HG02938 (cell line): ENCODE measurements at regions not wholly inside any gene's neighbourhood (a gene's known extent, or its start where the extent isn't known, plus 50 kb on each side); places are given as distances from the start of the nearest gene placed in this dataset.
"Not testable (repeated sequence)": the region's sequence is repeated elsewhere in the genome, so short reads cannot be mapped to it uniquely, and the experiment has no call there.

Source experiments
- ATAC-seq: cut with Tn5 transposase; IDR thresholded peaks from one replicate; pipeline ENCODE4 v1.9.1; 2021; ENCODE audit warnings: mild to moderate bottlenecking, moderate library complexity; ENCODE audit not compliant: unreplicated experiment

GRCh38 chr2:142509401-142509800 lies 368.1 kb upstream of the KYNU start:
- ATAC-seq, result no peak

DNA sequence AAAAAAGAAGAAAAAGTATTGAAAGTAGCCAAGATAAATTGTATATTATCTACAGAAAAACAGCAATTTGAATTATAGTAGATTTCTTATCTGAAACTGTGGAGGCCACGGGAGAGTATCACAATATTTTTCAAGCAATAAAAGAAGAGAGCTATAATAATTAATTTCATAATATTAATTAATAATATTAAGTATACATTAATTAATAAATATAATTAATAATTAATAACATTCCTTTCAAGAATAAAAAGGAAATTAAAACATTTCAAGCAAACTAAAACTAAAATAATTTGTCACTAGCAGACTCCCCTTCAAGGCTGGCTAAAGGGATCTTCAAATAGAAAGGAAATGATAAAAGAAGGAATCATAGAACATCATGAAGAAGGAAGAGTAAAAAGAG lies 372.7 kb upstream of the KYNU start:
- ATAC-seq, result no peak

GRCh38 chr2:142502402-142502801 lies 371.6 kb upstream of the LRP1B start:
- ATAC-seq, result no peak

DNA sequence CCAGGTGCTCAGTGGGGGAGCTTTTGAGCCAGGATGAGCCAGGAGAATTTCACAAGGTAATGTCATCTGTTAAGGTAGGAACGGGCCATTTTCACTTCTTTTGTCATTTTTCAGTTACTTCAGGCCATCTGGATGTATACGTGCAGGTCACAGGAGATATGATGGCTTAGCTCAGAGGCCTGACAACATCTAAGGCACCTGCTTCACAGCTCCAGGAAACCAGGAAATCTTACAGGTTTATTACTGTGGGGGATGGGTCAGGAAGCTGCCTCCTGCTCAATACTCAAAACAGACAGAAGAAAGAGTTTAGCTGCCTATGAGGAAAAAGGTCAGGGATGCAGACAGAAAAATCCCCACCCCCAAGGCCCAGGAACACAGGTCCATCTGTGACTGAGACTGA lies 364.3 kb upstream of the LRP1B start:
- no peak for ATAC-seq

DNA sequence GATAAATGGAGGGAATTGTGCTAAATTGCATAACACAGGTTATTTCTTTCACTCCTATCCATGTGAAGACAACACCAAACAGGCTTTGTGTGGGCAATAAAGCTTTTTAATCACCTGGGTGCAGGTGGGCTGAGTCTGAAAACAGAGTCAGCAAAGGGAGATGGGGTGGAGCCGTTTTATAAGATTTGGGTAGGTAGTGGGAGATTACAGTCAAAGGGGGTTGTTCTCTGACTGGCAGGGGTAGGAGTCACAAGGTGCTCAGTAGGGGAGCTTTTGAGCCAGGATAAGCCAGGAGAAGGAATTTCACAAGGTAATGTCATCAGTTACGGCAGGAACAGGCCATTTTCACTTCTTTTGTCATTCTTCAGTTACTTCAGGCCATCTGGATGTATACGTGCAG lies 358.8 kb upstream of the LRP1B start:
- not testable (repeated sequence) for ATAC-seq

GRCh38 chr2:142484111-142484510 lies 353.3 kb upstream of the LRP1B start:
- ATAC-seq, result no peak

- no peak for ATAC-seq
These were observed 352.8 kb upstream of the LRP1B start for GRCh38 chr2:142483653-142484052.

- ATAC-seq, result no peak
These were observed 347.4 kb upstream of the LRP1B start for GRCh38 chr2:142478206-142478605.

GRCh38 chr2:142472382-142472781 lies 341.6 kb upstream of the LRP1B start:
- no peak for ATAC-seq

DNA sequence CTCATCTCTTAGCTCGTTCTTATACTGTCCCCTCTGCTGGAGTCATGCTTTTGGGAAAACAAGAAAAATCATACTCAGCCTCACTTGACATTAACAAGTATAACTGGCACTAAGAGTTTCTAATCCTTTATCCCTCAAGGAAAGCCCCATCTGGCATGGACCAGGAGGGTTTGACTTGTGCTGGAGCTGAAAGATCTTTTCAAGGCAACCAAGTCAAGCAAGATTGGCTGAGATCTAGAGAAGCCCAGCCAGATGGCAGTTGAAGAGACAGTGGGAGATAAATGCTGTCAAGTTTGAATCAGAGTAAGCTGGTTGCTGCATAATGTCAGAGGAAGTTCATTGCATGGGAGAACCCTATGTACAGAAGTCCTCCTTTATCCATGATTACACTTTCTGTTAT lies 336.5 kb upstream of the LRP1B start:
- ATAC-seq, result no peak

DNA sequence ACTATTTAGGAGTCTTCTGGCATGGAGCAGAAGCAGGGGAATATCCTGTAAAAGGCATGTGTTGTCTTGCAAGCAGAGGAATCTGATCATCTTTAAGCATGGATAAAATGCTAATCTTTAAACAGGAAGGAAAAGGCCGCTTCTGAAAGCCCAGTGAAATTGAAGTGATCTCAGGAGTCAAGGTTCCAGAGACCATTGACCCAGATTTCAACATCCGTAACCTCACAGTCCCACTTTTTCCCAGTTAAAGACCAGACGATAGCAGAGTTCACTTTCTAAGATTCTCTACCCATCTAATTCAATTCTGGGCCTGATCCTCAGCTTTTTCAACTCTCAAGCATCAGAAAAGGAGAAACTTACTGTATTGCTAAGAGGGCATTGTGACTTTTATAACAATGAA lies 332.2 kb upstream of the LRP1B start:
- no peak for ATAC-seq

GRCh38 chr2:142462306-142462705 lies 331.5 kb upstream of the LRP1B start:
- ATAC-seq, result no peak

DNA sequence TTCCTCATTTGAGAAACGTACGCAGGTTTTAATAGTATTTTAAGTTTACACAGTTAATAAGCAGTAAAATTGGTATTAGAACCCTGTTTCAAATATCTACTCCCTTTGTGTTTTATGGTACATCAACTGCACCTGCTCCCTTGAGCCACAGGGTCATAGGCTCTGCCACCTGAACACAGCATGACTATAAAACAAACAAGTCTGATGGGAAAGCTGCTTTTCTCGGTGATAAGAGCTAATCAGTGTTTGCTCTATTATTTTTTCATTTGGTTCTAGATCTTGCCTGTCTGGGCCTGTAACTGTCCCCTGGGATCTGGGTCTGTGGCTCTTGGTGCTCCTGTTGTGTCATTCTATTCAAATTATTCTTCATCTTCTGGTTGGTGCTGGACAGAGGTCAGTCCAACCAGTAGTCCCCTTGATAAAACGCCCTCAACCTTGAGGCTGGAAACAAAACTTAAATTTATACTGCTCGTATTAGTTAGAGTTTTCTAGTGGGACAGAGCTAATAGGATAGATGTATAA lies 314.8 kb upstream of the LRP1B start:
- ATAC-seq, result no peak

DNA sequence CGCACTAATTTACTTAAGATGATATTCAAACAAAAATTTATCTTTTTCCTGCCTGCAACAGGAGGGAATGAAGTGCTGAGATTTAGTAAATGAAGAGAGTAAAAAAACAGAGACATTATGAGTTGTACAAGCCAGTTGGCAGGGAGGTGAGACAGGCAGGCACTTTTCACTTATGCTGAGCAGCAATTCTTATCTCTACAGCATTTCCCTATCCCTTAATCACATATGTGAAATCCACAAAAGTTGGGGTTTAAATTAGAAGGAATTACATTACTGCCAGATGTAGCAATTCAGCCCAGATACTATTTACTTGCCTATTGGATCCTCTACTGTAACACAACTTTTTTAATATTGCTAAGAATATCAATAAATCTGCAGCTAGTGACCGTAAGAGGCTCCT lies 314.2 kb upstream of the LRP1B start:
- ATAC-seq, result no peak

DNA sequence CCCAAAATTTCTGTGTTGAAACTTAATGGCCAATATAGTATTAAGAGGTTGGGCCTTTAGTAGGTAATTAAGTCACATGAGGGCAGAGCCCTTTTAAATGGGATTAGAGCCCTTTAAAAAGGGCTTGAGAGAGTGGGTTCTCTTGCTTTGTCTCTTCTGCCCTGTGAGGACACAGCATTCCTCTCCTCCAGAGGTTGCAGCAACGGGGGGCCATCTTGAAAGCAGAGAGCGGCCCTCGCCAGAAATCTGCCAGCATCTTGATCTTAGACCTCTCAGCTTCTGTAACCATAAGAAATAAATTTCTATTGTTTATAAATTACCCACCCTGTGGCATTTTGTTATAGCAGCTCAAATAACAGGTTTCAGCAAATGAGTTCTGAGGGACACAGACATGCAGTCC lies 305.0 kb upstream of the LRP1B start:
- ATAC-seq, result no peak

- ATAC-seq, result no peak
These were observed 295.2 kb upstream of the LRP1B start for GRCh38 chr2:142426064-142426463.

GRCh38 chr2:142425551-142425950 lies 294.7 kb upstream of the LRP1B start:
- ATAC-seq, result no peak

DNA sequence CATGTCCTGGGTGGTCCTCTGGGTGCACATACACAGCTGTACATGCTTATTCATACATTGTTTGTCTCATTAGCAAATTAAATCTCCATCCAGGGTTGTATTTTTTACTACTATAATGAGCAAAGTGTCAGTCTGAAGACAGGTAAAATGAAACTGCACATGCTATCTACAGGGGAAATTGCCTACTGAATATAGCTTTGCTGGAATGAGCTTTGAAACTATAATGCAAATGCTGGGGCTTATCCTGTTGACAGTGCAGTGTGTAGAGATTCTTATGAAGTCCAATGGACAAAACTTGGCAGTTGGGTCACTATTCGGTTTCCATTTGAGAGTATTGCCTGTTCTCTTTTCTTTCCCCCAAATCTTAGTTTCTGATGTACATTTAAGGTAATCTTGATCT lies 292.8 kb upstream of the LRP1B start:
- no peak for ATAC-seq

DNA sequence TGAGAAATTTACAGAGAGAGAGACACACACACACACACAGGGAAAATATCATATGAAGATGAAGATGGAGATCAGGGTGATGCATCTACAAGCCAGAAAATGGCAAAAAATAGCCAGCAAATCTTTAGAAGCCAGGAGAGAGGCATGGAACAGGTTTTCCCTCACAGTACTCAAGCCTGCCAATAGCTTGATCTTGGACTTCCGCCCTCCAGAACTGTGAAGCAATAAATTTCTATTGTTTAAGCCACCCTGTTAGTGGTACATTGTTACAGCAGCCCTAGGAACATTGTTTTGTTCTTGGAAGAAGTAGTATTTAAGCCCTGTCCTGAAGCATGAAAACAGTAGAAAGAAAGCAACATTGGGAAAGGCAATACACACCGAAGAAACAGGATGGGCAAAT lies 292.0 kb upstream of the LRP1B start:
- no peak for ATAC-seq

GRCh38 chr2:142422041-142422440 lies 291.2 kb upstream of the LRP1B start:
- no peak for ATAC-seq

DNA sequence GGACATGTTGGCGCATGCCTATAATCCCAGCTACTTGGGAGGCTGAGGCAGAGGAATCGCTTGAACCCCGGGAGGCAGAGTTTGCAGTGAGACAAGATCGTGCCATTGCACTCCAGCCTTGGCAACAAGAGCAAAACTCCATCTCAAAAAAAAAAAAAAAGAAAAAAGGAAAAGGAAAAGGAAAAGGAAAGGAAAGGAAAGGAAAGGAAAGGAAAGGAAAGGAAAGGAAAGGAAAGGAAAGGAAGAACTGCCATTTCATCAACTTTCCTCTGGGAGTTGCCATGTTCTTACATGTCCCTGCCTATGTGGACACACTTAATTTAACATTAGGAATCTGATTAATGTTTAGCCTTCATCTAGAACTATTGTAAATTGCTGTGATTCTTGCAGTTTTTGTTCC lies 287.9 kb upstream of the LRP1B start:
- ATAC-seq, result not testable (repeated sequence)

DNA sequence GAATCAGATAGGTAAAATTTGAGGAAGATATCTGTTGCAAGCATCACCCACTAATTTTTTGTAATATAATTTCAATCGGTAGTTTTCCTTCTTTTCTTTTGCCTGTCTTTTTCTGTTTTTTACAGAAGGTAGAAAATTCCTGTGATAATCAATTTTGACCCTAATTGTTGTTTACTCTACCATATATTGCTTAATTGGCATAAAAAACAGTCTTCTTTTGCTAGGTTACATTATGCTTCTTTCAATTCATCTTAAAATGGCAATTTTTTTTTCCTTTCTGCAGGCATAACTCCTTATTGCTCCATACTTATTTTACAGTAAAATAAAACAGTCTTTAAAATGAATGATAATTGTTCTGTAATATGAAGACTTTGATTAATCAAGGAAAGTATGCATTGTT lies 286.2 kb upstream of the LRP1B start:
- ATAC-seq, result no peak

DNA sequence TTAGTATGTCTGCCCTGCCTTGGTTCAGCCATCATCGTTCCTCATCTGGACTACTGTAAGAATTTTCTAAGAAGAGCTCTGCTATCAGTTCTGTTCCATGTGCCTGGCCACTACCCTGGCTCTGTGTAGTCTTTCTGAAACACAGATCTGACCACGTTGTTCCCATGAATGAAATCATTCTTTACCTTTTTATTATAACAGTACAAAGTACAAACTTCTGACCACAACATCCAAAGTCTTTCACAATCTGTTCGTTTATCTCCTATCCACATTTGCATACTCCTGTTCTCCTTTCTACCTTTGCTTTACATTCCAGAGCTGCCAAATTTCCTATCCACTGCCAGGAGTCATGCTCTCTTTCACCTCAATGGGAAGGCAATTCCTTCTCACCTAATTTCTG lies 284.6 kb upstream of the LRP1B start:
- ATAC-seq, result no peak

GRCh38 chr2:142398212-142398611 lies 267.4 kb upstream of the LRP1B start:
- no peak for ATAC-seq
